GM13976 (cell line): ENCODE measurements at regions not wholly inside any gene's neighbourhood (a gene's known extent, or its start where the extent isn't known, plus 50 kb on each side); places are given as distances from the start of the nearest gene placed in this dataset.

ENCODE experiments used
- DNase-seq: peaks from one replicate; pipeline ENCODE4 v3.0.0; 2012; ENCODE audit warnings: low spot score
- CTCF ChIP-seq: IDR thresholded peaks from 2 replicates; pipeline ENCODE4 v1.5.1; 2012; ENCODE audit warnings: borderline replicate concordance, mild to moderate bottlenecking; ENCODE audit not compliant: insufficient read depth; ENCODE audit errors: extremely low read depth, missing control alignments, control extremely low read depth
- in situ Hi-C: fragments of 300-500 bp; cut with MboI; formaldehyde crosslinking; loops from one replicate; pipeline ENCODE4 v1.12.0; 2022; ENCODE audit warnings: low sequenced_read_pairs, mixed read lengths, inconsistent platforms; ENCODE audit not compliant: unreplicated experiment

DNA sequence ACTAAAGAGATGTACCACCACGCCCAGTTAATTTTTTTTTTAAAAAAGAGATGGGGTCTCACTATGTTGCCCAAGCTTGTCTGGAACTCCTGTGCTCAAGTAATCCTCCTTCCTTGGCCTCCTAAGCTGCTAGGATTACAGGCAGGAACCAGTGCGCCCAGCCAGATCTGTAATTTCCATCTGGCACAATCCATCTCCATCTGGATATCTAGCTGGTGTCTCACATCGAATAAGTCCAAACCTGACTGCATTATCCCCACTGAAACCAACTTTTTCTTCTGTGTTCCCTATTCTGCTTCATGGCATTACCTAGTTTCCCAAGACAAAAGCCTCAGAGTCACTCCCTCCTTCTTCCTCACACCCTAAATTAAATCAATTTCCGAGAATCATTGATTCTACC is 125.8 kb upstream of the TEX13C start:
- in situ Hi-C loops, result no loop called here
- TF ChIP-seq CTCF, result no peak
- DNase-seq, result no peak

DNA sequence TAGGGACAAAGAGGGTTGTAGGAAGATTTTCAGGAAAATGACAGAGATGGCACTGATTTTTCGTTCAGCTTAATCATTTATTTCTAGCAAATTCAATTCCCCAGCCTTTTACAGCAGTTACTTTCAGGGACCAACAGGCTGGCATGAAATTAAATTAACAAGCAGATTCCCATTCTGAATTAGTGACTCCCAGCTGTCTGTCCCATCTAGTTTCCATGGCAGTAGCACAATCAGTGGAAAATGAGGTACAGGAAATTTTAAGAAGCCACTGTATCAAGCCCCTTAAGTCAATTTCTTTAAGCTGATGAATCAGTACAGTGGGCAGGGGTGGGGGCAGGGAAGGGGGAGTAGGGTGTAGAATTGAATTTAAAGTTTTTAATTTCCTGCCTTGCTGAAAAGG is 121.1 kb upstream of the TEX13C start:
- no peak for DNase-seq
- in situ Hi-C loops, result no loop called here
- TF ChIP-seq CTCF, result no peak

GRCh38 chrX:125202591-125203248 is 117.0 kb upstream of the TEX13C start:
- no peak for TF ChIP-seq CTCF
- DNase-seq, result no peak
- in situ Hi-C loops, result no loop called here

DNA sequence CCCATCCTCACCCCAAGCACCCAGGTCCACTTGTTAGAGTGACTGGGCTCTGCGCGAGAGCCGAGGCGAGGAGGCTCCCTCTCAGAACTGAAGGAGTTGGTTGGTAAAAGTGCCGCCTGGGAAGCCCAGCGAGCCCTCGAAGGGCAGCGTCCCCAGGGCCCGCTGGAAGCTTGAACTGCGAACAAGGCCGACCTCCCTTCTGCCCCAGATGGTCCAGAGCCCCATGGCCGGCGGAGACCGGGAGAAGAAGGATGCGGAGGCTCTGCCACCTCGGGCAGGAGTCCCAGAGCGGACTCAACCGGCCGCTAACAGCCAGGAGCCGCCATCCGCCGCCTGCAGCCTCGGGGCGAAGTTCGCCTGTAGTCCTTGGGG is 116.3 kb upstream of the TEX13C start:
- DNase-seq, result peak; percentile 5
- TF ChIP-seq CTCF, result no peak
- in situ Hi-C loops, result no loop called here

DNA sequence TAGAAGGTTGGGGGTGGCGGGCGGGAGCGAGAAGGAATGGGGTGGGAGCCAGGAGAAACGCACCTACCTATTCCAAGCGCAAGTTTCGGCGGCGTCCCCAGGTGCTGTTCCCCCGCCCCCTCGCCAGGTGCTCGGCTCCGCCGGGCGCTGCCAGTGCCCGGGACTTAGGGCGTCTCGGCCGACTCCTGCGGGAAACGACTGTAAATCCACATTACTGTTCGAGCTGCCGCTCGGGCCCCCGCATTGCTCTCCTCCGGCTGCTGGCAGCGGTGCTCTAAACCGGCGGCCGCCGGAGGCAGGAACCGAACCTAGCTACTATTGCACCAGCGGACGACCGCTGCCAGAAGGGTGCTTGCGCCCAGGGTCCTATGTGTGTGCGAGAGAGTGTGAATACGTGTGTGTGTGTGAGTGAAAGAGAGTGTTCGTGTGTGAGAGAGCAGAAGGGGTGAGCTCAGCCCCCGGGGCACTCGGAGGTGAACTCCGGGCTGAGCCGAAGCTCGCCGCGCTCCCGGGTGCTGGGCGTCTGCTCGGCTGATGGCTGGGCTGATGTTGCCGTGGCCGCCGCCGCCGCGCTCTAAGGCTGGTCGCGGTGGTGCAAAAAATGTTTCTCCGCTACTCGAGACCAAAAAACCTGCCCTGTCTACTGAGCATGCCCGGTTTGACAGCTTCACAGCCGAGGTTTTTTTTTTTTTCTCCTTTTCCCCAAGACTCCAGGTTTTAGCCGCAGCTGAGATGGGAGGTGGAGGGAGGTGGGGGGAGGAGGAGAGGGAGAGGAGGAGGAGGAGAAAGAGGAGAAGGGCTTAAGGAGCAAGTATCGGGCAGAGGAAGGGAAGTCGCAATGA is 115.7 kb upstream of the TEX13C start:
- TF ChIP-seq CTCF, result no peak
- peak; percentile 9 for DNase-seq
- in situ Hi-C loops, result no loop called here

GRCh38 chrX:125204681-125205132 is 115.0 kb upstream of the TEX13C start:
- no peak for DNase-seq
- in situ Hi-C loops, result no loop called here
- TF ChIP-seq CTCF, result no peak
